ENCODE measurements at regions not wholly inside any gene's neighbourhood (a gene's known extent, or its start where the extent isn't known, plus 50 kb on each side); places are given as distances from the start of the nearest gene placed in this dataset.

- Histone ChIP-seq H4K20me1 (no peaks in the 10 kb centered on the region), H3K4me3 (no peak overlapping the region), H3K27ac (no peak overlapping the region), H3K27me3 (no peaks in the 10 kb centered on the region), H3K4me1 (no peaks in the 10 kb centered on the region), H3K4me2 (no peak overlapping the region), H3K9ac (no peak overlapping the region), H3K9me3 (no peaks in the 10 kb centered on the region), H3K36me3 (no peaks in the 10 kb centered on the region)
- TF ChIP-seq Cebpa-rat (IDR thresholded peaks at IDR 0.05): no peak
Observed at GRCh38 chr11:95385577-95385976, 154.6 kb upstream of the SESN3 start.

GRCh38 chr11:95379479-95379878 is 148.5 kb upstream of the SESN3 start:
- Histone ChIP-seq H3K27ac (no peak overlapping the region), H4K20me1 (no peaks in the 10 kb centered on the region), H3K4me1 (no peaks in the 10 kb centered on the region), H3K4me2 (no peak overlapping the region), H3K27me3 (no peaks in the 10 kb centered on the region), H3K9ac (no peak overlapping the region), H3K9me3 (no peaks in the 10 kb centered on the region), H3K36me3 (no peaks in the 10 kb centered on the region), H3K4me3 (no peak overlapping the region)
- TF ChIP-seq Cebpa-rat (IDR thresholded peaks at IDR 0.05): no peak

DNA sequence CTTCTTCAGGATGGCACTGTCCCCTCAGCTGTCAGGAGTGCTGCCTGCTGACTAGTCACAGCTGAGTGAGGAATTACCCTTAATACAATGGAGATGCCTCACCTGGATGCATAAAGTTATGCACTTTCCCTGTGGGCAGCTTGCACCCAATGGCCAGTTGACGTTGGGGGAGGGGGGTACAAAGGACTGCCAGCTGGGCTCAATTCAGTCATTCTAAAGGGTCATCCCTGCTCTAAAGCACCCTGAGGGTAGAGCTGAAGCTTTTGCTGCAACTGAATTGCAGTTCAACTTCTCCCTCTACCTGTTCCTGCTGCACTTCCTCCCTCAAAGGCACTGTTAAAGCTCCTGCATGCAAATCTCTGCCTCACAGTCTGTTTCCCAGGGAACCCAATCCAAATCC is 147.8 kb upstream of the SESN3 start:
- TF ChIP-seq Cebpa-rat (IDR thresholded peaks at IDR 0.05): no peak
- Histone ChIP-seq H3K4me1 (no peaks in the 10 kb centered on the region), H3K27ac (no peak overlapping the region), H4K20me1 (no peaks in the 10 kb centered on the region), H3K27me3 (no peaks in the 10 kb centered on the region), H3K36me3 (no peaks in the 10 kb centered on the region), H3K9ac (no peak overlapping the region), H3K4me2 (no peak overlapping the region), H3K4me3 (no peak overlapping the region), H3K9me3 (no peaks in the 10 kb centered on the region)

DNA sequence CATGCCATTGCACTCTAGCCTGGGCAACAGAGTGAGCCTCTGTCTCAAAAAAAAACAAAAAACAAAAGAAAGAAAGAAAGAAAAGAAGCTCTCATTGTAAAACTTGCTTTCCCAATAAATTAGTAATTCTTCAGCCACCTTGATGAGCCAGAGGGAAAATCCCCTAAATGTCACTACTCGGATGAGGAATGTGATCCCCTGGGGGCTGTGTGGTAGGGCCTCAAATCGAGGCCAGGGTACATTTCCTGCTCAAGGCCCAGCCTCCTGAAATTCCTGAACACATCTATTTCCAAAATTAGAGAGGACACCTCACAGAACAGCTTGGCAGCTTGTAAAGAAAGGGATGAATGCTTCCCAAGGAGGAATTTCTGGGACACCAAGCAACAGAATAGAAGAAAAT is 147.1 kb upstream of the SESN3 start:
- no peak for TF ChIP-seq Cebpa-rat (IDR thresholded peaks at IDR 0.05)
- Histone ChIP-seq H3K27ac (no peak overlapping the region), H3K4me2 (no peak overlapping the region), H3K27me3 (no peaks in the 10 kb centered on the region), H3K36me3 (no peaks in the 10 kb centered on the region), H3K9me3 (no peaks in the 10 kb centered on the region), H3K9ac (no peak overlapping the region), H3K4me1 (no peaks in the 10 kb centered on the region), H3K4me3 (no peak overlapping the region), H4K20me1 (no peaks in the 10 kb centered on the region)

DNA sequence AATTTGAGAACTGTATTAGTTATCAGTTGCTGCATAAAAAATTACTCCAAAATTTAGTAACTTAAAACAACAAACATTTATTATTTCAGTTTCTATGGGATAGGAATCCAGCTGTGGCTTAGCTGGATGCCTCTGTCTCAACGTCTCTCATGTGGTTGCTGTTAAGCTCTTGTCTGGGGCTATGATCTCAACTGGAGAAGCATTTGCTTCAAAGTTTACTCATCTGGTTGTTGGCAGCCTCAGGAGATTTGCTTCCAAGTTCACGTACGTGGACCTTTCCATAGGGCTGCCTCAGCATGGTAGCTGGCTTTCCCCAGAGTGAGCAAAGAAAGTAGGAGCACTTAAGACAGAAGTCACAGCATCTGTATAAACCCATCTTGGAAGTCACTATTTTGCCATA is 144.9 kb upstream of the SESN3 start:
- no peak overlapping the region for H3K9ac ChIP-seq
- no peak overlapping the region for H3K27ac ChIP-seq

DNA sequence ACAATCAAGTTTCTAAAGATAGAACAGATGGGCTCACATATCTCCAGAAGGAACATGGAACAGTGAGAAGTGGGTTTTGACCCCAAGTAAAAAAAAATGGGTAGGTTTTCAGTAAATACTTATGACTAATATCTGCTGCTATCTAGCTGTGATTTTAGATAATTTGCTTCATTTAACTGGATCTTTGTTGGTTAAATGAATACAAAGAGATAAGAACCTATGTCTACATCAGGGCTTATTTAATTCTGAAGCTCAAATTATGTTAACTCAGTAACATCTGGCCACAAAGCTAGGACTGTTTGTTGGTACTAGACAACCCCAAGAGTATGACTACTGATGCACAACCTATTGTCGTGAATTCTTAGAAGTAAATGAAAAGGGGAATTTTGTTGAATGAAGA is 144.4 kb upstream of the SESN3 start:
- Histone ChIP-seq H3K4me2 (no peak overlapping the region), H3K4me1 (no peaks in the 10 kb centered on the region), H3K36me3 (no peaks in the 10 kb centered on the region), H3K27ac (no peak overlapping the region), H4K20me1 (no peaks in the 10 kb centered on the region), H3K9me3 (no peaks in the 10 kb centered on the region), H3K4me3 (no peak overlapping the region), H3K27me3 (no peaks in the 10 kb centered on the region), H3K9ac (no peak overlapping the region)
- no peak for TF ChIP-seq Cebpa-rat (IDR thresholded peaks at IDR 0.05)

More for the DNA sequence above, 144.9 kb upstream of the SESN3 start:
- H4K20me1 ChIP-seq: no peaks in the 10 kb centered on the region
- H3K36me3 ChIP-seq: no peaks in the 10 kb centered on the region
- H3K27me3 ChIP-seq: no peaks in the 10 kb centered on the region
- H3K4me1 ChIP-seq: no peaks in the 10 kb centered on the region
- H3K4me3 ChIP-seq: no peak overlapping the region
- H3K9me3 ChIP-seq: no peaks in the 10 kb centered on the region
- no peak for TF ChIP-seq Cebpa-rat (IDR thresholded peaks at IDR 0.05)
- no peak overlapping the region for H3K4me2 ChIP-seq

GRCh38 chr11:95374105-95374504 is 143.1 kb upstream of the SESN3 start:
- TF ChIP-seq Cebpa-rat (IDR thresholded peaks at IDR 0.05): no peak
- Histone ChIP-seq H4K20me1 (no peaks in the 10 kb centered on the region), H3K9me3 (no peaks in the 10 kb centered on the region), H3K9ac (no peak overlapping the region), H3K4me2 (no peak overlapping the region), H3K4me1 (no peaks in the 10 kb centered on the region), H3K27ac (no peak overlapping the region), H3K4me3 (no peak overlapping the region), H3K36me3 (no peaks in the 10 kb centered on the region), H3K27me3 (no peaks in the 10 kb centered on the region)

DNA sequence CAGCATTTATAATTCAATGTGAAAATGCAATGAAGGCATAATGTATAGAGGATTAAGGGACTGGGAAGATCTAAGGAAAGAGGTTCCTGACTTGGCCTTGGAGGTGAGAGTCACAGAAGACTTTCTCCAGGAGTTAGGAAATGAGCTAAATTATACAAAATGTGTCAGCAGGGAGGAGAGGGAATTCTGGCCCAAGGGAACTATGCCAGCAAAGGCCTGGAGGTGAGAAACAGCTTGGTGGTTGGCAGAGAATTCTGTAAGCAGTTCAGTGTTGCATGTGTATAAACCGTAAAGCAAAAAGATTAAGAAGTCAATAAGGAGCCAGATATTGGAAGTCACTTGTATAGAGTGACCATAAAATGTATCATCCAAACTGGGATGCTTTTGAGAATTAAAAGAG is 142.2 kb upstream of the SESN3 start:
- Histone ChIP-seq H3K4me2 (no peak overlapping the region), H4K20me1 (no peaks in the 10 kb centered on the region), H3K27ac (no peak overlapping the region), H3K27me3 (no peaks in the 10 kb centered on the region), H3K9me3 (no peaks in the 10 kb centered on the region), H3K9ac (no peak overlapping the region), H3K4me1 (no peaks in the 10 kb centered on the region), H3K4me3 (no peak overlapping the region), H3K36me3 (no peaks in the 10 kb centered on the region)
- no peak for TF ChIP-seq Cebpa-rat (IDR thresholded peaks at IDR 0.05)

GRCh38 chr11:95372097-95372656 is 141.2 kb upstream of the SESN3 start:
- no peaks in the 10 kb centered on the region for H4K20me1 ChIP-seq
- H3K4me1 ChIP-seq: no peaks in the 10 kb centered on the region
- H3K4me3 ChIP-seq: no peak overlapping the region
- H3K27me3 ChIP-seq: no peaks in the 10 kb centered on the region
- no peak overlapping the region for H3K4me2 ChIP-seq
- no peak overlapping the region for H3K27ac ChIP-seq
- no peak for TF ChIP-seq Cebpa-rat (IDR thresholded peaks at IDR 0.05)
- no peak overlapping the region for H3K9ac ChIP-seq
- no peaks in the 10 kb centered on the region for H3K36me3 ChIP-seq
- no peaks in the 10 kb centered on the region for H3K9me3 ChIP-seq

DNA sequence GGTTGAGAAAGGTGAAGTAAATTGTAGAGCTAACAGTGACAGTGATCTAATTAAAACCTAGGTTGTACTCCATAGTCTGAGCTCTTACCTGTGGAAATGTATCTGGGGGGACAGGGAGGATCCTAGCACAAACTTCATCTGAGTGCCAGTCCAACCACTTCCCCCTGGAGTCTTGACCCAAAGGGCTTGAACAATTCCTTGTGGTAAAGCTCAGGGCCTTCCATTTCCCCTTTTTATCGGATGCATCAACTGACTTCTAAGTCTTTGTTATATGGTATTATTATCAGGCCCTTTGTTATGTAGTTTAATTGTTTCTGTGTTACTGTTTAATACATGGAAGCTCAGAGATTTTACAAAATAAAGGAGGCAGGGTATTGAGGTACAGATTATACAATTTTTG is 140.2 kb upstream of the SESN3 start:
- Histone ChIP-seq H3K4me3 (no peak overlapping the region), H3K9me3 (no peaks in the 10 kb centered on the region), H3K36me3 (no peaks in the 10 kb centered on the region), H4K20me1 (no peaks in the 10 kb centered on the region), H3K27me3 (no peaks in the 10 kb centered on the region), H3K9ac (no peak overlapping the region), H3K27ac (no peak overlapping the region), H3K4me2 (no peak overlapping the region), H3K4me1 (no peaks in the 10 kb centered on the region)
- TF ChIP-seq Cebpa-rat (IDR thresholded peaks at IDR 0.05): no peak

DNA sequence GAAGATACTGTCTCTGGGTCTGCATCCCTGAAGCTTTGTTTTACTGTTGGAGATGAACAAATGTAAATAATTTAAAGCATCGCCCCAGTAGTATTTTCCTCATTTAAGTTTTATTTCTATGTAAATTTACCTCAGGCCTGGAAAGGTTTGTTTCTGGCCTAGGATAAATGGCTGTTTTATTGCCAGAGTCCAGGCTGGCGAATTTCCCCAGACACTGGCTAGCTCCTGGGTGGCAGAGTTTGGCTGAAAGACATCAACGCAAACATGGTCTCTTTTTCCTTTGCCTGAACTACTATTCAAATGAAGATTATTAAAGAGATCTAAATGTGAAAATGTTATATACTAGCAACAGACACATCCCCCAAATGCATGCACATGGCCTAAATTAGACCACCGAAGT is 136.7 kb upstream of the SESN3 start:
- Histone ChIP-seq H3K27ac (no peak overlapping the region), H4K20me1 (no peaks in the 10 kb centered on the region), H3K36me3 (no peaks in the 10 kb centered on the region), H3K4me3 (no peak overlapping the region), H3K9ac (no peak overlapping the region), H3K4me2 (no peak overlapping the region), H3K27me3 (no peaks in the 10 kb centered on the region), H3K9me3 (no peaks in the 10 kb centered on the region), H3K4me1 (peaks cover 6% of the 10 kb centered on the region; the same call in 1 of the 2 replicates)
- TF ChIP-seq Cebpa-rat (IDR thresholded peaks at IDR 0.05): no peak
